Esophagus muscularis mucosa (tissue), 4 donors: ENCODE measurements at regions not wholly inside any gene's neighbourhood (a gene's known extent, or its start where the extent isn't known, plus 50 kb on each side); places are given as distances from the start of the nearest gene placed in this dataset.

Experiments used
- CTCF ChIP-seq, 3 experiments: fragments of 200-600 bp in 2 of 3; fragments of 450-650 bp in 1 of 3; sonication (generic) in 2 of 3; IDR thresholded peaks; one replicate each; pipeline ENCODE4 v1.5.1; 2017 to 2019; ENCODE audit warnings: antibody characterized with exemption in 3 of 3, mild to moderate bottlenecking in 2 of 3, moderate library complexity in 1 of 3
- EP300 ChIP-seq: sonication (generic); formaldehyde crosslinking; IDR thresholded peaks from one replicate; pipeline ENCODE4 v1.6.1; 2017; ENCODE audit warnings: antibody characterized with exemption
- POLR2A ChIP-seq: fragments of 450-650 bp; IDR thresholded peaks from one replicate; pipeline ENCODE4 v1.6.1; 2017; ENCODE audit warnings: antibody characterized with exemption, moderate library complexity, mild to moderate bottlenecking, low read depth
- POLR2AphosphoS5 ChIP-seq, 2 donors: sonication (generic); formaldehyde crosslinking; IDR thresholded peaks; one replicate each; pipeline ENCODE4 v1.6.1; 2017; ENCODE audit warnings: antibody characterized with exemption in 2 of 2

- no peak for TF ChIP-seq POLR2AphosphoS5 (IDR thresholded peaks at IDR 0.05)
- TF ChIP-seq CTCF (IDR thresholded peaks at IDR 0.05), result no peak
- TF ChIP-seq EP300, result no peak
- no peak for TF ChIP-seq POLR2A
Observed at GRCh38 chr5:73282923-73283322, 109.9 kb downstream of the TMEM174 start.
